ENCODE measurements at regions not wholly inside any gene's neighbourhood (a gene's known extent, or its start where the extent isn't known, plus 50 kb on each side); places are given as distances from the start of the nearest gene placed in this dataset.

- TF ChIP-seq CTCF (IDR thresholded peaks at IDR 0.05) (peak in 4 of 5 experiments; percentile 11 to 51 (median 28)), POLR2A (IDR thresholded peaks at IDR 0.05) (no peak), EP300 (IDR thresholded peaks at IDR 0.05) (no peak)
Observed at GRCh38 chr14:61894452-61895077, 132.3 kb downstream of the SNAPC1 start.
